Heart right ventricle (tissue), 16 donors: ENCODE measurements at regions not wholly inside any gene's neighbourhood (a gene's known extent, or its start where the extent isn't known, plus 50 kb on each side); places are given as distances from the start of the nearest gene placed in this dataset.

Source experiments
- ATAC-seq, 8 donors: fragments of 200-7000 bp; cut with Tn5 transposase; one replicate each; pipeline ENCODE4 v1.9.1; 2020; ENCODE audit warnings: mild to moderate bottlenecking in 8 of 8, moderate library complexity in 8 of 8, moderate number of reproducible peaks in 1 of 8
- DNase-seq, 2 donors: peaks; one replicate each; pipeline ENCODE4 v3.0.0-alpha.2; 2020
- H3K27ac ChIP-seq, 10 donors: fragments of 200-600 bp; sonication (generic) in 2 of 10; one replicate each; pipeline versions ENCODE4 v1.5.0 to v1.8.0; 2020 to 2022; ENCODE audit warnings: mild to moderate bottlenecking in 3 of 10
- H3K27me3 ChIP-seq, 7 donors: fragments of 200-600 bp; one replicate each; pipeline ENCODE4 v1.8.0; 2021 to 2022; ENCODE audit warnings: mild to moderate bottlenecking in 2 of 7
- H3K36me3 ChIP-seq, 9 donors: fragments of 200-600 bp; sonication (generic) in 1 of 9; one replicate each; pipeline versions ENCODE4 v1.5.0 to v1.8.0; 2020 to 2022; ENCODE audit warnings: mild to moderate bottlenecking in 2 of 9
- H3K4me1 ChIP-seq, 9 donors: fragments of 200-600 bp; sonication (generic) in 1 of 9; one replicate each; pipeline versions ENCODE4 v1.5.0 to v1.8.0; 2020 to 2022; ENCODE audit warnings: mild to moderate bottlenecking in 4 of 9
- H3K4me3 ChIP-seq, 10 donors: fragments of 200-600 bp; sonication (generic) in 2 of 10; one replicate each; pipeline versions ENCODE4 v1.5.0 to v1.8.0; 2020 to 2022; ENCODE audit warnings: mild to moderate bottlenecking in 7 of 10, moderate library complexity in 2 of 10
- H3K9me3 ChIP-seq, 11 donors: fragments of 200-600 bp in 10 of 11; sonication (generic) in 2 of 11; one replicate each; pipeline versions ENCODE4 v1.5.0 to v1.8.0; 2013 to 2022; ENCODE audit warnings: mild to moderate bottlenecking in 2 of 11, control low read depth in 1 of 11, moderate library complexity in 1 of 11
- WGBS, 2 donors: extraction: QIAGEN DNeasy Blood & Tissue Kit; methylation state at CpG; one replicate each; pipeline ENCODE4 v1.1.7; 2013; ENCODE audit warnings: inconsistent platforms in 1 of 2; 5-methylcytosine and 5-hydroxymethylcytosine counted together
- intact Hi-C, 10 donors: fragments of 100-400 bp; cut with DNase I; formaldehyde crosslinking; loops; one replicate each; pipeline versions ENCODE4 v1.11.1 to v1.14.2; 2022
- TF ChIP-seq, protein P1 (sequence below), 9 donors: fragments of 200-600 bp; sonication (generic) in 2 of 9; IDR thresholded peaks; one replicate each; pipeline versions ENCODE4 v1.5.0 to v1.8.0; 2021 to 2022; ENCODE audit warnings: antibody characterized with exemption in 9 of 9, mild to moderate bottlenecking in 5 of 9, moderate library complexity in 1 of 9
- donor health status: Arrhythmogenic right ventricular cardiomyopathy.
- donor health status: ischemic (EF 13 %, LVEDD 7.1; RV severe dilation, severe dysfunction).
- donor health status: healthy with polysubstance abuse.
- donor health status: DM: no; HTN: yes; CAD: no.
- donor health status: DM: no; HTN: no; CAD: no.
- donor health status: ischemic (EF 25% LVEDD 6.9; RV normal size, moderate dysfunction).
- donor health status: ischemic (EF 25% LVEDD 5.7; RV mildly dilated, moderate dysfunction).
- donor health status: healthy.
- donor health status: DM: yes; HTN: yes; CAD: no.
- donor health status: Ischemic cardiomyopathy.
- donor health status: ischemic (EF 35%, LVEDD 5.7; RV mildly dilated, moderate dysfunction).
- donor health status: nonischemic (EF 11% LVEDD 7.7; RV severe dilation, severe dysfunction).
- donor health status: DM: yes; HTN: yes; CAD: no.
- donor health status: PGD.
- donor health status: ischemic (EF 29% LVEDD 5.4; RV normal size, mild dysfunction).
- donor health status: nonischemic (EF 23%, LVEDD 6.1; RV moderate dilation, normal function).

DNA sequence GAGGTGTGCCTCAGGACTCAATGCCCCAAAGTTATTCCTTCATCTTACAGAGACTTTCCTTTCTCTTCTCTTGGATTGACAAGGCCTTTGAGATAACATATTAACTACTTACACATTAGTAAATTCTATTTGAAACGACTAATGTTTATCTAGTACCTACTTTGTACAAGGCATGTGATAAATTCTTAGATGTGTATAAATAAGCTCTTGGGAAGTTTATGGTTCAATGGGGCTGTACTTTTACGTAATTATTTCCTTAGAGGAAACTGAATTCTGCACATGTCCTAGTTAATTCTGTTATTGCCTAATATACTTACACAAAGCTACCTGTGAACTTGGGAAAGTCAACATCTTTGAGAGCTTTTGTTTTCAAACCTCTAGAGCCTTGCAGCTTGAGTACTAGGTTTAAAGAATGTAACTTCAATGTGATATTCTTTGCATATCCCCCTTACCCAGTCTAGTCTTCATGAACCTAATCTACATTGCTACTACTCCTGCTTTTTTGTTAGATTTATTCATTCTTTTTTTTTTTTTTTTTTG, 58.5 kb upstream of the RAP2B start:
- ATAC-seq (no peak), DNase-seq (no peak)
- intact Hi-C loops, result no loop called here
- Histone ChIP-seq H3K27ac (no peak overlapping the region), H3K4me1 (no peaks in the 10 kb centered on the region), H3K36me3 (no peaks in the 10 kb centered on the region), H3K27me3 (no peaks in the 10 kb centered on the region), H3K9me3 (no peaks in the 10 kb centered on the region), H3K4me3 (no peak overlapping the region)
- TF ChIP-seq, protein P1, sequence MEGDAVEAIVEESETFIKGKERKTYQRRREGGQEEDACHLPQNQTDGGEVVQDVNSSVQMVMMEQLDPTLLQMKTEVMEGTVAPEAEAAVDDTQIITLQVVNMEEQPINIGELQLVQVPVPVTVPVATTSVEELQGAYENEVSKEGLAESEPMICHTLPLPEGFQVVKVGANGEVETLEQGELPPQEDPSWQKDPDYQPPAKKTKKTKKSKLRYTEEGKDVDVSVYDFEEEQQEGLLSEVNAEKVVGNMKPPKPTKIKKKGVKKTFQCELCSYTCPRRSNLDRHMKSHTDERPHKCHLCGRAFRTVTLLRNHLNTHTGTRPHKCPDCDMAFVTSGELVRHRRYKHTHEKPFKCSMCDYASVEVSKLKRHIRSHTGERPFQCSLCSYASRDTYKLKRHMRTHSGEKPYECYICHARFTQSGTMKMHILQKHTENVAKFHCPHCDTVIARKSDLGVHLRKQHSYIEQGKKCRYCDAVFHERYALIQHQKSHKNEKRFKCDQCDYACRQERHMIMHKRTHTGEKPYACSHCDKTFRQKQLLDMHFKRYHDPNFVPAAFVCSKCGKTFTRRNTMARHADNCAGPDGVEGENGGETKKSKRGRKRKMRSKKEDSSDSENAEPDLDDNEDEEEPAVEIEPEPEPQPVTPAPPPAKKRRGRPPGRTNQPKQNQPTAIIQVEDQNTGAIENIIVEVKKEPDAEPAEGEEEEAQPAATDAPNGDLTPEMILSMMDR (IDR thresholded peaks at IDR 0.05), result no peak
- 52 to 53% methylated on average over 2 of the region's 2 CpGs for WGBS, 2 donors

DNA sequence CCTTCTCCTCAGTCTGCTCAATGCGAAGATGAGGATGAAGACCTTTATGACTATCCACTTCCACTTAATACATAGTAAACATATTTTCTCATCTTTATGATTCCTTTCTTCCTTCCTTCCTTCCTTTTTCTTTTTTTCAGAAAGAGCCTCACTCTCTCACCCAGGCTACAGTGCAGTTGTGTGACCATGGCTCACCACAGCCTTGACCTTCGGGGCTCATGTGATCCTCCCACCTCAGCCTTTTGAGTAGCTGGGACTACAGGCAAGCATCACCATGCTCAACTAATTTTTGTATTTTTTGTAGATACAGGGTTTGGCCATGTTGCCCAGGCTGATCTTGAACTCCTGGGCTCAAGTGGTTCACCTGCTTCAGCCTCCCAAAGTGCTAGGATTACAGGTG, 52.0 kb upstream of the RAP2B start:
- TF ChIP-seq, protein P1 (IDR thresholded peaks at IDR 0.05), result no peak
- ATAC-seq (no peak), DNase-seq (no peak)
- Histone ChIP-seq H3K36me3 (no peaks in the 10 kb centered on the region), H3K4me1 (no peaks in the 10 kb centered on the region), H3K4me3 (no peak overlapping the region), H3K27me3 (no peaks in the 10 kb centered on the region), H3K27ac (no peak overlapping the region), H3K9me3 (no peaks in the 10 kb centered on the region)
- intact Hi-C loops, result no loop called here
- 89 to 91% methylated on average over 2 of the region's 2 CpGs for WGBS, 2 donors

DNA sequence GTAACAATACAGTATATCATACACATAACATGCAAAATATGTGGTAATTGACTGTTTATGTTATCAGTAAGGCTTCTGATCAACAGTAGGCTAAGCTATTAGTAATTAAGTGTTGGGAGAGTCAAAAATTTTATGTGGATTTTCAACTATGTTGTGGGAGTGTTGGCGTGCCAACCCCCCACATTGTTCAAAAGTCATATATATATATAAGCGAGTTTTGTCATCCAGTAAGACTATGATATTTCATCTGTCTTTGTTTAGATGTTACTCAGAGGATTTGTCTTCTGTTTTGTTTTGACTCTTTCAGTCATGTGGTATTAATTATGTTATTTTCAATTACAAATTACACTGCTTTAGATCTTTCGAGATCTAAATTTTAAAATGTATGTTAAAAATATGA, 51.0 kb upstream of the RAP2B start:
- no peak overlapping the region for H3K4me3 ChIP-seq
- 91% methylated on average over 3 of the region's 3 CpGs for WGBS, 2 donors

More for the DNA sequence above, 51.0 kb upstream of the RAP2B start:
- ATAC-seq, result no peak
- Histone ChIP-seq H3K4me1 (no peaks in the 10 kb centered on the region), H3K27ac (no peak overlapping the region), H3K36me3 (no peaks in the 10 kb centered on the region), H3K9me3 (no peaks in the 10 kb centered on the region), H3K27me3 (no peaks in the 10 kb centered on the region)
- DNase-seq, result no peak
- intact Hi-C loops, result no loop called here
- TF ChIP-seq, protein P1 (IDR thresholded peaks at IDR 0.05), result no peak
